HG03108 (cell line): ENCODE measurements at regions not wholly inside any gene's neighbourhood (a gene's known extent, or its start where the extent isn't known, plus 50 kb on each side); places are given as distances from the start of the nearest gene placed in this dataset.
"Not testable (repeated sequence)": the region's sequence is repeated elsewhere in the genome, so short reads cannot be mapped to it uniquely, and the experiment has no call there.

ENCODE experiments used
- ATAC-seq: cut with Tn5 transposase; IDR thresholded peaks from one replicate; pipeline ENCODE4 v1.9.1; 2021; ENCODE audit warnings: moderate library complexity; ENCODE audit not compliant: unreplicated experiment

DNA sequence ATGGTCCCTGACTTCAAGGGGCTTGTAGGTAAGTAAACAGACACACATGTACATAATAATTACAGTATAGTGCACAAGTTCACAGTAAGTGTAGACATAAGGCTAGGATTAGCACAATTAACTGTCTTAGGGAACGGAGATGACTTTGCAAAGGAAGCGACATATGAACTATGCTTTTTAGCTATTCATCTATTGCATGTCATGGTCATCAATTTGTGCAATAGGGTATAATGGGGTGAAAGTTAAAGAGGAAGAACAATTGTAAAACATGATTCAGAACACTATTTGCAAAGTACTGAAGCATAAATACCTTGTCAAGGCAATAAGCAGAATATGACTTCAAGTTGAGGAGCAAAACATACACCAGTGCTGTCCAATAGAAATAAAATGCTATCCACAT is 112.3 kb upstream of the SLC8A1 start:
- no peak for ATAC-seq

DNA sequence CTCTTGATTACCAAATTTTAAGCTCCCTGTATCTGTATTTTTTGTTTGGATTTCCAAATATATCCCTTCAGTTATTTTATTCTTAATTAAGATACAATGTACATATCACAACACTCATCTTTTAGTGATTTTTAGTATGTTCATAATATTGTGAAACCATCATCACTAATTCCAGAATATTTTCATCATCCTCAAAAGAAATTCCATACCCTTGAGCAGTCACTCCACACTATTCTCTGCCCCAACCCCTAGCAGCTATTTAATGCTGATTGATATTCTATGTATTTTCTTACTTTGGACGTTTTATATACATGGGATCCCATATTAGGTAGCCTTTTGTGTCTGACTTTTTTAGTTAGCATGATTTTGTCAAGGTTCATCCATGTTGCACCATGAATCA is 127.4 kb upstream of the SLC8A1 start:
- no peak for ATAC-seq

DNA sequence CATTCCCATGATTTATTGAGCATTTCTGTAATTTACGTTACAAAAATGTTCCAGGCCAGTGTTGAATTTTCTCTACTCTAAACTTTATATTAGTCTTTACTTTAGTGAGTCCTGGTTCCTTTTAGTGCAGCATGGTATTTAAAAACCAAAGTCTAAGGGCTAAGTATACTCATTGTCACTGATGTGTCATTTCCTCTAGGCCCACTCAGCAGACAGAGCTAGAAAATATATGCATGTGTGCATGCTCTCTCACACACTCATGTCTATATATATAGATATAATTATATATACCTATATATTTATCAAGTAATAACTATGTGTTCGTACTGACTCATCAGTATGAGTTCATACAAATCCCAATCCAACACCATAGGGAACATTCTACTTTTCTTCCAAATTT is 132.5 kb upstream of the SLC8A1 start:
- no peak for ATAC-seq

DNA sequence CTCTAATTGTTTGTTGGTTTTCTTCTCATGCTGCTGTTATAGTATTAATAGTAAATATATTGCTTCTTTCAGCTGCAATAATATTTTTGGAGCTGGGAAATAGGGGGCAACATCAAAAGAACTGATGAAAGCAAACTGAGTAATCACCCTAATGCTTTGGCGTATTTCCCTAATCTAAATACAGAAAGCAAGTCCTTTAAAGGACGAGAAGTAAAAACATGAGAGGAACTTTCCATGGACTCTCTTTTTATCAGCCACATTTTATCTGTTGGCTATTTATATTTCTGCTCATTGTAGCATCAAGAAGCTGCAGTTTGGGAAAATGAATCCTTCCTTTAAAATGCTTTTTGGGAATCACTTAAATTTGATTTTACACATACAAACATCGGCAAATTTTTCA is 139.9 kb upstream of the SLC8A1 start:
- ATAC-seq, result no peak

DNA sequence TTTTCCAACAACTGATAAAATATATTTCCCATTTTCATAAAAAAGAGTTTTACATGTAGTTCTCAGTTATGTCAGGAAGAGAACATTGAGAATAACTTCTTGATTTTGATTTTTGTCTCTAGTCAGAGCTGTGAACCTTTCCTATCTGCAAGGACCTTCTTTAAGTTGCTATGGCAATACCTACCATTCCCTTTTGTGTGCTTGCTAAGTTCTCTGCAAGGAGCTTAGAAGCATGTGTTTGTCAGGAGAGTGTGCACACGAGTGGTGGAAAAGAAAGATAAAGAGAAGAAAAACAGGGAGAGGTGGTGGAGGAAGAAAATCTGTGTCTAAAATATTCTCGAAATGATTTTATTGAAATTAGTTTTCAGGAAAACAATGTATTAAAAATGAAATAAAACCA is 140.3 kb upstream of the SLC8A1 start:
- no peak for ATAC-seq

DNA sequence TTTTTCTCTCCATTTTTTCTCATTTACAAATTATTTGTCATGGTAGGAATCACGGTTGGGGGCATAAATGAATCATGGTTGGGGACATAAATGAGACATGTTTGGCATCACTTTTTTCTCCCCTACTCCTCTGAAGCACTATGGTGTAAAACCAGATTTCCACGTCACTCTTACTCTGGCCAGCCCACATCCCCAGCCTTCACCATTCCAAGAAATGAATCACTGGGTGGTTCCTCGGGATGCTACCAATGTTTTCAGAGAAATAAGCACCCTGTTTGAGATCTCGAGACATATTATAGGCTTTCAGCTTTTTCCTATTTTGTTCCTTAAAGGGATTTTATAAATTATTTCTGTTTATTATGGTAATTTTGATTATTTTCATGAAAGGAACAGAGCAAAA is 155.0 kb upstream of the SLC8A1 start:
- no peak for ATAC-seq

DNA sequence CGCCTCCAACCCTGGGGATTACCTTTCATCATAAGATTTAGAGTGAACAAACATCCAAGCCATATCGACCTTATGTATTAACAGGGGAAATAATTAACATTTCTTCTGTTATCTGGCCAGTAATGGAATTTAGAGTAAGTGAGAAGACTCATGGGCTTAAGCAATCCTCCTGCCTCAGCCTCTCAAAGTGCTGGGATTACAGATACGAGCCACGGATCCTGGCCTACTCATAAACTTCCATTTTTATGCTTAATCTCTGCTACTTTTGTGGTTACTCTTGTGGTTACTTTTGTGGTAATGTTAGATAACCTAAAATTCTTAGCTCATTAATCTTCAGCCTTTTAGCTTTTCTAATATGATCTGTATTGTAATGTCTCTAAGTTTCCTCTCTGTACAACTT is 159.3 kb upstream of the SLC8A1 start:
- no peak for ATAC-seq

DNA sequence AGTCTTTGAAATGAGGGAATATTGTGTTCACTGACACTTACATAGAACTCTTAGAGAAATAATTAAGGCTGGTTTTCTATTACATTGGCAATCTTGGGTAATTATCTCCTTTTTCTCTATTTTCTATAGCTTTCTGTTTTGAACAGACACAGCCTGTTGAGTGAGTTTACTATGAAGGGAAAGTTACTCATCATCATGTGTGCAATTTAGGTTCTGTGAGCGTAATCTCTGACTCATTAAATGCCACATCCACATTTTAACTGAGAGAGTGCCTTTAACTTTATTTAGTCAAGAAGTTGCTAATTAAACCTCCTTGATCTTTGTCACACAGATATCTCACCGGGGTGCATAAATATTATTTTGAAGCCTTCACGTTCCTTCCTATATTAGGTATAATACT is 174.0 kb upstream of the SLC8A1 start:
- no peak for ATAC-seq

DNA sequence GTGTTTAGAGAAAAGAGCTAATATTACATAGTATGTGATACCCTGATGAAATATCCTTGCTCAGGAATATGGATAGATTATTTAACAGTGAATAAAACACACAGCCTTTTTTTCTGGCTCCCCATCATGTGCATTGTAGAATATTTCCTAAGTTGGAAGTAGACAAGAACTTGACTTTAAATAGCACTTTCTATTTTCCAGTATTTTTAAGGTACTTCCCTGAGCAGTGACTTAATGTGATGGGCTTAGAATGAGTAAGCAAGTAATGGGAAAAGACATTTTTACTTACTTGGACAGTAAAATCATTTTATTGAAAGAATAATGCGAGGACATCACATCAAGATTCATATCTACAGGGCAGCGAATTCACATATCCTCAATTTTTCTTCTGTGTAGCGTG is 176.7 kb upstream of the SLC8A1 start:
- ATAC-seq, result no peak

DNA sequence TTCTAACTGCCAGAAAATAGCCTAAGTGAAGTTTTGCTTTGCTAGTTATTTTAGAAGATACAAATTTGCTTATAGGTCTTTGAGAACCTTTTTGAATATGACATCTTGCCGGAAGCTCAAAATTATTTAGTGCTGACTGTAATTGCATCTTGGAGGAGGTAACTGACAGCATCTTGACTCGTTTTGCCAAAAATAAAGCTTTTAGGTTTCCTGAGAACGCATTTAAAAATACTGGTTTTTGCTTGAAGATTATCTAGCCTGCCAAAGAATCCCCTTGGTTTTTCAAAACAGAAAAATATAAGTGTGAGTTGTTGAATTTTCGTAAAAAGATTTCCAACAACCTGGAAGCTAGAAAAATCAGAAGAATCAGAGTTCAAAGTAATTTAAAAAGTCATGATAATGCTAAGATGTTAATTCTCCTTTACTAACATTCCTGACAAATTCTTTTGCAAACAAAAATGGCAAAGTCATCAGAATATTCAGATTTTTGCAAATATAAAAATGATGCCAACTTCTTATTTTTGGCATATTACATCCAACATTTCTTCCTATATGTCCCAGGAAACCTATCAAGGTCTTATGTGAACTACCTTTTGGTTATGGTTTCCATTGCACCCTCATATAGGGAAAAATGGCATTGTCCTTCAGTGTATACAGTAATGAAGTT is 178.0 kb upstream of the SLC8A1 start:
- ATAC-seq, result no peak

DNA sequence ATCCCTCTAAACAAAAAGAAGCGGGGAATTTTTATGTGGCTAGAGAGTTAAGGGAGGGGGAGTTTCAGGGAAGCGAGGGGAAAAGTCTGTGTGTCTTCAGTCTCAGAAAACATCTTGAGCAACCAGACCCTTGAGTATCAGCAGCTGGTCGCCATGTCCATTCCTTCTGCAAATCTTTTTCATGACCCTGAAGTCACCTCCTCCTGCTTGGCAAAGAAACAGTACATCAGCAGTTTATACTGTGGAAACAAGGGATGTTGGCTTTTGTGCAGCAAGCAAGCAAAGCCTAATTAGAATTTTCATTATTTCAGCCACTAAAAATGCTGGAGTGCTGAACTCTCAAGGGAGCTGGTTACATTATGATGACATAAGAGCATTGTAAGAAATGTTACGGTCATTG is 187.4 kb upstream of the SLC8A1 start:
- ATAC-seq, result no peak

DNA sequence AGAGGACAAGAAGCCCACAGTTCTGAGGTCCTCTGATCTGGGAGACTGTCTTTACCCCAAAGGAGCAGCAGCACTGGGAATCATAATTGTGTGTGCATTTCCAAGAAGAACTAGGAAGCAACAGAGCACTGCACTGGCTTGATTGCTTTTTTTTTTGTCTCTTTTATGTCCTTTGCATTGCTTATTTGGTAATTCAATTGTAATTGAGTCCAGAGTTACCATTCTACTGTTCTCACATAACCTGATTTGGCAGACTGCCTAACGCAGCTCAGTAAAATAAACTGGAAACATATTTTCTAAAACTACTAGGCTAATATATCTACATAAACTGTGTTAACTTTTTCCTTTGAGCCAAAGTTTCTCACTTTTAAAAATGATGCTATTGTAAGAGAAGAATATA is 190.3 kb upstream of the SLC8A1 start:
- no peak for ATAC-seq

DNA sequence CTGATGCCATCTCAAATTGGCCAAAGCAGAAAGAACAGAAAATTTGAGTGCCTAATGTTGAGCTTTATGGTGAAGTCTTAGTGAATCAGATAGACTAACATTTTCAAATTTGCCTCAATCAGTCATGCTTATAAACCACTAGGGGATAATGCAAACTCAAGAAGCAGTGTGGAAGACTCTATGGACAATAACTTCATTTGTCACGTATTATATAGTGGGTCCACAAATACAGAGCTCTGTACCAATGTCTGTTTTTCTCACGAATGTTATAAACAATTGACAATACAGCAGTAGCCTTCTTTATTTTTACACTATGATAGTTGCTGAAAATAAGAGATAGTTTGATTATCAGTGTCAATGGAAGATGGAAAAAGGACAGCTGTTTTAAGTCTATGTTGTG is 190.8 kb upstream of the SLC8A1 start:
- ATAC-seq, result no peak

DNA sequence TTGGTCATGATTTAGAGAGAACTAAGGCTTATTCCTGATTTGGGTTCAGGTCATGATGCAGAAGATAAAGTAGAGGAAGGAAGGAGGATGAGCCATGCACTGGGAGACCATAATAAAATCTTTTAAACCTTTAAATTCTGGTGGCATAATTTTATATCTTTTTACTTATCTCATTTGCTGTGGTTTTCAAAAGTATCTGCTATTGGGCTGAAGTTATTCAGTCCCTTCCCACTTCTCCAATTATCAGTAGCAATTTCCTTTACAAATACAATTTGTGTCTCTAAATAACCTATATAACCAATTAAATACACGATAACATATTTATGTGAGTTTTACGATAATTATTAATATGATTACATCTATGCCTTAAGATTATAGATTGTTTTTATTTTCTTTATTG is 194.8 kb upstream of the SLC8A1 start:
- no peak for ATAC-seq

DNA sequence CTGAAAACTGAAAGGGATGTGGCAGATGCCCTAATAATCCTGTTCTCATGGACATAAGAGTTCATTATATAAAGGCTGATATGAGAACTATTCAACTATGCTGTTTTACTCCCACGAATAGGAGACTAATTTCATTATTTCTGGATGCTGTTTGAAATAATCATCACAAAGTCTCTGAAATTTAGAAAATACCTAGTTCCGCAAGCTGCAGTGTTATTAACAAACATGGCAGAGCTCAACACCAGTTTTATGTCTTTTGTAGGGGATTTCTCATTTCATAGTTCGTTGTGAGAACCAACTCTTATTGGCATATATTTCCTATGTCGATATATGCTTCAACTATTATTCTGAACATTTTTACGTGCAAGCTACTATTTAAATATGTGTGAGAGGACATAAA is 200.3 kb upstream of the SLC8A1 start:
- no peak for ATAC-seq

DNA sequence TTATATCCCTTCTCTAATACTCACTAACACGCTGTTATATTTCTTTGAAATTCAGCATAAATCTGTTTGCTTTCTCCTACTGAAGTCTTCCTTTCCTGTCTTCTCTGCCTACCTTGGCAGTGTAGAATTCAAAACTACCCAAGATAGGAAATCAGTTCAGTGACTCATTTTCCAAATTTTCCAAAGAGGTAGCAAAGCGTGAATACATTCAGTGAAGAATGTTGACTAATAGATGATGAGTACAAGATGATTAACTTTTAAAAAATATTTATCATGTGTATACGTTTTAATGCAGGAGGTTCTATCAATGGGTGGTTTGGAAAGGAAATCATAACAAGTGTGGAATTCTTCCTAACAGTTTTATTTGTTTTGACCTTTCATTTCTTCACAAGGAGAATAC is 201.9 kb upstream of the SLC8A1 start:
- no peak for ATAC-seq

DNA sequence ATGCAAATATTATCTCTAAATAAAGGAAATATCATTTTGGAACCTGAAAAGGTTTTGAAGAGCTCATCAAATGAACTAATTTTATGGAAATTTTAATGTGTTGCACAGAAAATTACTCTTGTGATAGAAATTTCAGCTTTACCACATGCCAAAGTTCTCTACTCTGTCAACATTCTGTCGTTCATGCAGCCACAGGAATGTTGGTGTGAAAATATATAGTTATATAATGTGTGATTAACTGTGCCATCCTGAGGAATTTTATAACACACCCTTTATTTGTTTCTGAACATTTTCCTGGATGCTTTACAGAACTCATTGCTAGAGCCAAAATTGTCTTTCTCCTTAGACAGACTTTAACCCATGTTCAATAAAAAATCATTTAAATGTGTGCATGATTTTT is 202.5 kb upstream of the SLC8A1 start:
- no peak for ATAC-seq

DNA sequence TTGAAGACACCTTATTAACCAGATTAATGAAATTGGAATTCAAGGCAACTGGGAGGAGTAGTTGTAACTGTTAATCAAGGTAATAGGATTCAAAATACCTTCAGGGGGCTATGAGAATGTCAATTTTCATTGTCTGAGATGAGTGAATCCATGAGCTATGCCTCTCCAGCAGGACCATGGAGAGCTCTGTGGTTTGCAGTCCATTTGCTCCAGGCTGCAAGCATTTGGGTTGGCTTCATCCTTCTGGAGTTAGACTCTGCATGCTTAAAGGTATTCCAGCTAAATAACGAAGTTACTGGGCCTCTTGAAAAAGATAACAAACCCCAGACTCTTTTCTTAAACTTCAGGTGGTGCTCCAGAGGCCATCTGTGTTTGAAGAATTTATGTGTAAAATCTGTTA is 207.1 kb upstream of the SLC8A1 start:
- ATAC-seq, result no peak

DNA sequence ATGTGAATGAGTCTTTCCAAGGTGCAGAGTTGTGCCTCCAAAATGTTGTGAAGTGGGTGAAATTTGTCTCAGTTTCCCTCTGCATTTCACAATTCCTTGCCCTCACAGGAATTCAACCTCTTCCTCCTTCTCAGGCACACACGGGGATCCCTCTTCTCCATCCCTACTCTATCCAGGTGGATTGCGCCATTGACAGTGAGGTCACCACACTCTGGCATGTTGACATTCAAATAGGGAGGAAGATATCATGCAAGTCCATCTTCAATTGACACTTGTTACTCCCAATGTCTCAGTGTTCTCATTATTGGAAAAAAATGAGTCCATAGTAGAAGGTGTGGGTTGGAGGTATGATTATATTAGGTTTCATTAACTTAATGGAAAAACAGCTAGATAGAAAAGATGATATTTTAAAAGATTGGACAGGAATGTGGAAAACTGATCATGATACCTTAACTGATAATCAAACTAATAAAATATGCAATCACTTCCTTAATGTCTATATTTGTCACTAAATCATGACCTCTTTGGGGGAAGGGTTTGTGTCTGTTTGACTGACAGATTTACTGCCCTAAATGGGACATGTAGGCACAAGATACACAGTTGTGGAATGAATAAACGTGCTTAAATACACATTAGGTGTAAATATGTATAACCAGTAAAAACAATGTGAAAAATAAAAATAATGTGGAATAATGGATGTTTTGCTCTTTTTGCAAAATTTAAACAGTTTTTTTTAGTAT is 213.8 kb upstream of the SLC8A1 start:
- ATAC-seq, result no peak

DNA sequence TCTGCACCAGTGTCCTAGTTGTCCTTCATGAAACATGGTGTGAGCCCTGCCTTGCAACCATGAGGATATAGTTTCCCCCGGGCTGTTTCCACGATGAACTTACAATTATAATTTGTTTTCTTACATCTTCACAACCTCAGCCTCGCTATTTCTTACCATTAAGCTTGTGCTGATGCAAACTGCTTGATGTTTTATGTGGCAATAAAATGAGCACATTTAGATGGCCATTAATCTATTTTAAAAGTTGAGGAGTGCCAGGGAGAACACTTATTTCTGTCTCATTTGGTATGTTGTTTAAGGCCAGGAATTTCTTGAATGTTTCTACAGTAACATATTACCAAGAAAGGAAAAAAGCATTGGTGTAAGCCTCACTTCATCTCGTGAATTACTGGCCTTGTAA is 214.5 kb upstream of the SLC8A1 start:
- ATAC-seq, result no peak

DNA sequence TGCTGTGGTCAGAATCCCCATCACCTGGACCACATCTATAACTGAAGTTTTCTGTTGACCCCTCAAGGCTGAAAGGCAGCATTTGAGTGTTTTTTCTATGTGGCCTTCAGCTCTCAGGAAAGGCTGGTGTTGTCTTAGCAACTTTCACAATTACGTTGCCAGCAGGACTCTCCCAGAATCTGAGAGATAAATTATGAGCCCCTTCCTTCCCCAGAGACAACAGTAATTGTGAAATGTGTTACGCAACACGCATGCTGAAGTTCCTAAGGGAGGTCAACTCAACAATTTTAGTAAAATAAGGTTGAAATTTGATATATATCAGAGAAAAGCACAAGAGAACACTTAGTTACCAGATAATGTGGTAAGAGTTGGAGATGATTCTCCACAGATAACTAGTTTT is 216.5 kb upstream of the SLC8A1 start:
- no peak for ATAC-seq

DNA sequence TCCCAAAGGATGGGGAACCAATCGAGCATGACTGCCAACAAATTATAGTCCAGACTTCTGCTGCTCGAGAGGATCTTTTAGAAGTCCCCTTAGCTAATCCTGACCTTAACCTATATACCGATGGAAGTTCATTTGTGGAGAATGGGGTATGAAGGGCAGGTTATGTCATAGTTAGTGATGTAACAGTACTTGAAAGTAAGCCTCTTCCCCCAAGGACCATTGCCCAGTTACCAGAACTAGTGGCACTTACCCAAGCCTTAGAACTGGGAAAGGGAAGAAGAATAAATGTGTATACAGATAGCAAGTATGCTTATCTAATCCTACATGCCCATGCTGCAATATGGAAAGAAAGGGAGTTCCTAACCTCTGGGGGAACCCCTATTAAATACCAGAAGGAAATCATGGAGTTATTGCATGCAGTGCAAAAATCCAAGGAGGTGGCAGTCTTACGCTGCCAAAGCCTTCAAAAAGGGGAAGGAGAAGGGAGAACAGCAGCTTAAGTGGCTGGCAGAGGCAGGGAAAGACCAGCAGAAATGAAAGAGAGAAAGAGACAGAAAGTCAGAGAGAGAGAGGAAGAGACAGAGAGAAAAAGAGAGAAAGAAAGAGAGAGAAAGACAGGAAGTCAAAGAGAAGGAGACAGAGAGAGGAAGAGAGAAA is 224.4 kb upstream of the SLC8A1 start:
- not testable (repeated sequence) for ATAC-seq
